Liver (tissue), 3 donors: ENCODE measurements at regions not wholly inside any gene's neighbourhood (a gene's known extent, or its start where the extent isn't known, plus 50 kb on each side); places are given as distances from the start of the nearest gene placed in this dataset.

ENCODE experiments used
- ATF3 ChIP-seq: IDR thresholded peaks from 2 replicates; pipeline ENCODE4 v1.6.1; 2016; ENCODE audit warnings: antibody characterized with exemption
- CTCF ChIP-seq: fragments of 150-350 bp; IDR thresholded peaks from 2 replicates; pipeline ENCODE4 v1.5.1; 2017; ENCODE audit warnings: improper control_type of control experiment, low read depth, low read length; ENCODE audit not compliant: missing input control
- GABPA ChIP-seq, 2 donors: IDR thresholded peaks in 1 of 2; conservative IDR thresholded peaks in 1 of 2; 2 replicates each; pipeline ENCODE4 v1.6.1; 2016; ENCODE audit warnings: antibody characterized with exemption in 2 of 2, mild to moderate bottlenecking in 1 of 2, moderate library complexity in 1 of 2
- JUND ChIP-seq, 2 donors: IDR thresholded peaks; 2 replicates each; pipeline ENCODE4 v1.6.1; 2016; ENCODE audit warnings: antibody characterized with exemption in 2 of 2
- REST ChIP-seq: IDR thresholded peaks from 2 replicates; pipeline ENCODE4 v1.6.1; 2016; ENCODE audit warnings: antibody characterized with exemption, mild to moderate bottlenecking
- TAF1 ChIP-seq: conservative IDR thresholded peaks from 2 replicates; pipeline ENCODE4 v1.6.1; 2016; ENCODE audit warnings: antibody characterized with exemption, mild to moderate bottlenecking
- YY1 ChIP-seq: IDR thresholded peaks from 2 replicates; pipeline ENCODE4 v1.6.1; 2016; ENCODE audit warnings: antibody characterized with exemption, mild to moderate bottlenecking
- donor health status: healthy.
- donor health status: healthy.

- TF ChIP-seq CTCF (no peak), REST (no peak), JUND (IDR thresholded peaks at IDR 0.05) (no peak), YY1 (no peak), TAF1 (no peak), GABPA (IDR thresholded peaks at IDR 0.05 in 1 of 2, conservative IDR thresholded peaks at IDR 0.05 in 1 of 2) (no peak), ATF3 (no peak)
Observed at GRCh38 chr2:196379600-196379999, 208.2 kb upstream of the STK17B start.
